ENCODE measurements at regions not wholly inside any gene's neighbourhood (a gene's known extent, or its start where the extent isn't known, plus 50 kb on each side); places are given as distances from the start of the nearest gene placed in this dataset.

DNA sequence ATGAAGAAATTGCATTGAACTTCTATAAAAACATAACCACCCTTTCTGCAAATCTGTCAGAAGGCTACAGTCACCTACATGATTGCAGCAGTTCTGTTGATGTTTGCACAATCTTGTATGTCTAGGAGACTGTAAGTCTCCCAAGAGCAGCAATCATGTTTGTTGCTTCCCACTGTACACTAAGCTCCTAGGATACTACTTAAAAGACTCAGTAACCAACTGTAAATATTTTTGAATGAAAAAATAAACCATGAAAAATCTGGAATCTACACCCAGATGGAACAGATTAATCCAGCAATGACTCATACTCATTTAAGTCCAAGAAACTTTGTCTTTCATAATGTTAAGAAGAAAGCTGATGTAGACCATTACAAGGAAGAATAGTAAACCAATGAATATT is 168.5 kb upstream of the ATXN1 start:
- TF ChIP-seq, protein P1, sequence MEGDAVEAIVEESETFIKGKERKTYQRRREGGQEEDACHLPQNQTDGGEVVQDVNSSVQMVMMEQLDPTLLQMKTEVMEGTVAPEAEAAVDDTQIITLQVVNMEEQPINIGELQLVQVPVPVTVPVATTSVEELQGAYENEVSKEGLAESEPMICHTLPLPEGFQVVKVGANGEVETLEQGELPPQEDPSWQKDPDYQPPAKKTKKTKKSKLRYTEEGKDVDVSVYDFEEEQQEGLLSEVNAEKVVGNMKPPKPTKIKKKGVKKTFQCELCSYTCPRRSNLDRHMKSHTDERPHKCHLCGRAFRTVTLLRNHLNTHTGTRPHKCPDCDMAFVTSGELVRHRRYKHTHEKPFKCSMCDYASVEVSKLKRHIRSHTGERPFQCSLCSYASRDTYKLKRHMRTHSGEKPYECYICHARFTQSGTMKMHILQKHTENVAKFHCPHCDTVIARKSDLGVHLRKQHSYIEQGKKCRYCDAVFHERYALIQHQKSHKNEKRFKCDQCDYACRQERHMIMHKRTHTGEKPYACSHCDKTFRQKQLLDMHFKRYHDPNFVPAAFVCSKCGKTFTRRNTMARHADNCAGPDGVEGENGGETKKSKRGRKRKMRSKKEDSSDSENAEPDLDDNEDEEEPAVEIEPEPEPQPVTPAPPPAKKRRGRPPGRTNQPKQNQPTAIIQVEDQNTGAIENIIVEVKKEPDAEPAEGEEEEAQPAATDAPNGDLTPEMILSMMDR (conservative IDR thresholded peaks at IDR 0.05): no peak
- TF ChIP-seq ZFX (IDR thresholded peaks at IDR 0.05): no peak
